NCI-H69 (cell line): ENCODE measurements at regions not wholly inside any gene's neighbourhood (a gene's known extent, or its start where the extent isn't known, plus 50 kb on each side); places are given as distances from the start of the nearest gene placed in this dataset.
"Not testable (repeated sequence)": the region's sequence is repeated elsewhere in the genome, so short reads cannot be mapped to it uniquely, and the experiment has no call there.

Experiments
- DNase-seq: peaks from one replicate; lab custom pipeline; 2025; lab: John Stamatoyannopoulos, UW

DNA sequence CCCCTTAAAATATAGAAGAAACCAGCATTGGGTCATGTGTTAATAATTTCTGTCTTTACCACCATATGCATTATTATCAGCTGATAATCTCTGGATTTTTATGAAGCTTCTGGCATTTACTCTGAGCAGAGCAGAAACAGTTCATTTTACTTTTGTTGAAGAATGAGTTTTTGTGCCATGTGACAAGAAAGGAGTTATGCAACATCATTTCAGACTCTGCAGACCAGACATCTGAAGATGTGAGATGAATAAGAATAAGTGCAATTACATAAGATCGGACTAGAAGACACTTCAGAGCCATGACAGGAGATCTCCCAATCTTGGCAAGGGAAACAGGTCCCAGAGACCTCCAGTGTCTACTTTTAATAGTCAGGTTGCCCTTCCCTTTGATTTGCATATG, 869.4 kb upstream of the VRK2 start:
- DNase-seq: no peak

DNA sequence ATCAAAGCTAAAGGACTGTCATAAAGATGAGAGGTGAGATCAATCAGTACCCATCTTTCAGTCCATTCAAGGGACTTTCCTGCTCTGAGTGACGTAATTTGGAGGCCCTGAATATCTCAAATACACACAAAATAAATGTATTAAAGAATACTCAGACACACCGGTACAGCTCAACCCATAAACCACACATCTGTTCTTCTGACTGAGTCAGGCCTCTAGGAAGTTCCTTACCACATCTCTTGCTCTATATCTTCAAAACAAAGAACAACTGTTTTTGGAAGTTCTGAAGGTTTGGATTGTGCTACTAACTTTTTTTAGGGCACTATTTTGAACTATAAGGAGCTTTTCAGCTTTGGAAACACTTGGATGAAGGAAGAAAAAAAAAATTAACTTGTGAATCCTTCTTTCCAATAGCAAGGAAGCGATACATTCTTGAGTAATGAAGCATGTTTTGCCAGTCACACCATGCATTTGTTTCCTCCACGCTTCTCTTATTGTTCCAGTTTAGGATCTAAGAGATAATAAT, 866.5 kb upstream of the VRK2 start:
- no peak for DNase-seq

DNA sequence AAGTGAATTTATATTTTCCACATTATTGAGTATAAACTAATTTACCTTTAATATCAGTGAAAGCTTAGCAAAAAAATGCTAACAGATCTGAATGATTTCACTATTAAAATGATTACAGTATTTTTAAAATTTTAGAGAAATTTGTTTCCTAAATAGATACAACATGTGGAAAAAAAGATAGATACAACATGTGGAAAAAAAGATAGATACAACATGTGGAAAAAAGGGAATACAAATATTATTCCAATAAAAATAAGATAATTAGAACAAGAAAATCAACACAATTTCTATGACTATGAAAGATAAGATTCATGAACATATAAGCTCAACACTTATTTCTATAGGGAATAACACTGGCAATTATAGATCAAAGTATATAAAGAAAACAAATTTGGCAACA, 865.9 kb upstream of the VRK2 start:
- no peak for DNase-seq

DNA sequence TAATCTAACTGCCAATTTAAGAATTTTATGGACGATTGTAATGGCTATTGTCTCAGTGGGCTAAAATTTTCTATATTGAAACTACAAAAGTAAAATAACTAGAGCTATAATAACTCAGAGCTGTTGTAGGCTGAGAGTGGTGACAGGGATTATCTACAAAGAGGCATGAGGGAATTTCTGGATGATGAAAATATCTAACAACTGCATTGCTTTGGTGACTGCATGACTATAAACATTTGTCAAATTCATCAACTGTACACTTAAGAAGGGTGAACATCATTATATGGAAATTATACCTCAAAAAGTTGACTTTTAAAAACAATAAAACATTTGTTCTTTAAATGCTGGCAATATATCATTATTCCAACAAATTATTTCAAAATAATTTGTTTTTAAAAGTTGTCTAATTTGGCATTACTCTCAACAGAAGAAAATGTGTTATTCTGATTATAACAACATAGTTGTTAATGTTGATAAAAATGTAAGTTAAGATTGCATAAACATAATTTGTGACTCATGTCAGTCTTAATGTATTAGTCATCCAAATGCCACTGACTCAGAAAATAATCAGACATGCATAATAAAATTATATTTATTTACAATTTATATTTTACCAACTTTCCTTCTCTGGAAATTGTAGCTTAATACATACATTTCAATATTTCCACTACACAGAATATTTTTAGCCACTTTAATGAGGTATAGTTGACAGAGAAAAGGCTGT, 865.1 kb upstream of the VRK2 start:
- DNase-seq: no peak

DNA sequence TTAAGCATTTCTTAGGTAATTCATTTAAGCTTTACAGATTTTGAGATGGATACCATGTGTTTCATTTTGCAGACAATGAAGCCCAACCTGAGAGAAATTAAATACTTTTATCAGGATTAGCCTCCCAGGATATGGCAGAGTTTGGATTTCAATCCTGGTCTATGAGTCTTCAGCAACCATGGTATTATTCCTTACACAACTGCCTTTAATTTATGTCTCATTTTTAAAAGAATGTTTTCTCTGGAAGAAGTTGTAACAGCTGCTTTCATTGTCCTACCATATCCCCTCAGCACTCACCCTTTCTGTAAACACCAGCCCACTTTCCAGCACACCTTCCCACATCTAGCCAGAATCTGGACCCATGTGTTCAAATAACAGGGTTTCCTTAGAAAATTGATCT, 863.7 kb upstream of the VRK2 start:
- peak; percentile 41 for DNase-seq

DNA sequence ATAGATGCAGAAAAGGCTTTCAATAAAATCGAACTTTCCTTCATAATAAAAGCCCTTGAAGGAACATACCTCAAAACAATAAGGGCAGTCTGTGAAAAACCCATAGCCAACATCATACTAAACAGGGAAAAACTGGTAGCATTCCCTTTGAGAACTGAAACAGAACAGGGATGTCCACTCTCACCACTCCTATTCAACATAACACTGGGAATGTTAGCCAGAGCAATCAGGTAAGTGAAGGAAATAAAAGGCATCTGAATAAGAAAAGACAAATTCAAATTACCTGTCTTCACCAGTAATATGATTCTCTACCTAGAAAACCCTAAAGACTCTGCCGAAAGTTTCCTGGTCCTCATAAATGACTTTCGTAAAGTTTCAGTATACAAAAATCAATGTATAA, 861.0 kb upstream of the VRK2 start:
- no peak for DNase-seq

DNA sequence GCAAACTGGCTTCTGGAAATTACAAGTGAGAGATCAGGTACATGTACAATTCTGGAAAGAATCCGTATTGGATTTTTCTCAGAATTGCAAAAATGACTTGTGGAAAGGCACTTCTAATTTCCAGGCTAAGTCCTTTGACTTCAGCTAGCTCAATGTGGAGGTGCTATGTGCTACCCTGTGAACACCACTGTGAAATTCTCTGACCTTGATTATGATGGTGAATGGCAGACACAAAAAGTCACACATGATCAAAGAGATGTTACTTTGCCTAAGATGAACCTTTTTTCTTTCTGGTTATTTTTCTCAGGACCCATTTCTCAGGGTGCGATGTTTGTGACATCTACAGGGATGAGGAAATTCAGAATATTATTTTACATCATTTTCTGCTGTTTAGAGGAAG, 856.6 kb upstream of the VRK2 start:
- DNase-seq: peak; percentile 40

DNA sequence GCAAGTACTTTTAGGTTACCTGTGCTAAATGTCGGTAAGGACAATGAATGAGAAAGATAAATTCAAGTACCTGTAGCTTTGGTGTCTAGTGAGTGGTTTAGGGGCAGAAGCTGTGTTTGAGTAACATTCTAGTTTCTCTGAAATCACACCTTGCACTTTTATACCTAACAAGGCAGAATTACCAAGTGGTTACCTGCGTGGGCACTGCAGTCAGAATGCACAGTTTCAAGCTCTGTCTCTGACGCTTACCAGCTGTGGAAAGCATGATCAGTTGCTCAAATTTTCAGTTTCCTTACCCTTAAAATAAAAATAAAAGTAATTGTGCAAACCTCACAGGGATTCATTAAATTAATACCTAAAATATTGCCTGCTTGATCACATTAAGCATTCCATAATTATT, 846.9 kb upstream of the VRK2 start:
- DNase-seq: no peak

DNA sequence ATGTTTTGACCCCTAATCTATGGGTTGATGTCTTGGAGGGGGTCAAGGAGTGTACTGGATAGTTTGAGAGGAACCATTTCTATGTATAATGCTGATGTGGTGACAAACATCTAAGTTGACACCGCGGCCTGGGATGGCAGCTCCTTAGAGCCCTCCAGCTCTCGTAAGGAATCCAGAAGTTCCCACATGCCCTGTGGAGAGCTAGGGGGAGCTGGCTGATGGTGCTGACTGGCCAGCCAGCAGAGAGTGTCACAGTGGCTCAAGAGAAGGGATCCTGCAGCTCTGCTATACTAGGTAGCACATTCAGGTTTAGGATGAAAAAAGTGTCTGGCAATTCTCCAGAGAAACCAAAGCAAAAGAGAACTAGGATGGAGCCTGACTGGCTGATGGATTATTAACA, 842.2 kb upstream of the VRK2 start:
- DNase-seq: peak; percentile 3

DNA sequence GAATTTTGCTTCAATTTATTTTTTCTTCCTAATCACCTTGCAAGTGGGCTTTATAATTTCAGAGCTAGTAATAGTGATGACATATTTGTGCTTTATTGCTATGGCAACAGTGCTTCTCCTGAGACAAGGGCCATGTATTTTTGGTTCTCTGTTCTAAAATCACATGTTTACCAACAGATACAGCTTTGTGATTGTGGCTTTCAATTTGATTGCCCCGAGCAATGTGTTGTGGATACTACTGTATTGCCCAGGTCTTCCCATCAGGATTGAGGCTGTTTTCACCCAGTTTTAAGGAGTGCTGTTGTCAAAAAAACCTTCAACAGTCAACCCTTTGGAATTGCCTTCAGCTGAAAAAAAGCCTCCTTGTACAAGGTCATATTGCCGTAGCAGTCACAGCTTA, 841.4 kb upstream of the VRK2 start:
- no peak for DNase-seq

DNA sequence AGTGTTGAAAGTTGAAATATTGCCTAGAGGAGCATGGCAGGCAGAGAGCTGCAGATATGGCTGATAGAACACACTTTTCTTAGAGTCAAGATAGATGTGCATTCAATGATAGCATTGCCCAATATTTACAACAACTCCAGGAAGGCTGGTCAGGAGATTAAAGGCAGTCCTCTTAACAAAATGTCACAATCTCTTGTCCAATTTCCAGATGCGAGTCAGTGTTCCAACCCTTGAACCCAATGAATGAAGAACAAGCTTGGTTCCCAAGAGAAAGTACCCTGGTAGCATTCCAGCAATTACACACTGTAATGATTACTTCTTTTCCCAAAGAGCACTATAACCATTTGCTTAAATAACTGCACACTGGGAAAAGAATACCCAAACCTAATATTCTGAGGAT, 839.4 kb upstream of the VRK2 start:
- DNase-seq: no peak

DNA sequence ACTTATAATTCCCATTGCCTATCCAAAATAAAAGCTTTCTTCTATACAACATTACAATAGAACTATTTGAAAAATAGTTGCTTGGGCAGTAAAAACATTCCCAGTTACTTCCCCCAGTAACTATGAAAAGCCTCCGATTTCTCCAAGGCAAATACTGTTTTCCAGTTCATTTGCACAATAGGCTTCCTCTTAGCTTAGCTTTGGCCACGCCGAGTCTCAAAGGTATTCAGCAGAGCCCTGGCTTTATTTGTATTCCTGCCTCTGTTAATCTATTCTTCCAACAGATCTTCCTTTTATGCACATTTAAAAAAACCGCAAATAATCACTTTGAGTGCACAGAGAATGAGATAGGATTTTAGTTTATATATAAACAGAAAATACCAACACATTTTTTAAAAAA, 836.8 kb upstream of the VRK2 start:
- DNase-seq: no peak

DNA sequence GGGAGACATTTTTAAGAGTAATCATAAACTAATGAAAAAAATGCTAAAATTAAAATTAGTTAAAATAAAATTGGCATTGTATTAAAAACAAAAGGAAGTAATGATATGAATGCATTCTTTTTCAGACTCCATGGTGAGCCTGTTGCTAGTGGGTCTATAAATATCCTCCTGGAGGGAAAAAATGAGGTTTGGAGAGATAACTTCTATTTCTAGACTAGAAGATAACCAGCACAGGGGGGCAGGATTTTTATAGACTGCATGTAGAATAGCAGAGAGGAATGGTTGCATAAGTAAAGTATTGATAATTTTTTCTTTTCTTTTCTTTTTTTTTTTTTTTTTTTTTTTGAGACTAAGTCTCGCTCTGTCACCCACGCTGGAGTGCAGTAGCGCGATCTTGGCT, 835.8 kb upstream of the VRK2 start:
- no peak for DNase-seq

DNA sequence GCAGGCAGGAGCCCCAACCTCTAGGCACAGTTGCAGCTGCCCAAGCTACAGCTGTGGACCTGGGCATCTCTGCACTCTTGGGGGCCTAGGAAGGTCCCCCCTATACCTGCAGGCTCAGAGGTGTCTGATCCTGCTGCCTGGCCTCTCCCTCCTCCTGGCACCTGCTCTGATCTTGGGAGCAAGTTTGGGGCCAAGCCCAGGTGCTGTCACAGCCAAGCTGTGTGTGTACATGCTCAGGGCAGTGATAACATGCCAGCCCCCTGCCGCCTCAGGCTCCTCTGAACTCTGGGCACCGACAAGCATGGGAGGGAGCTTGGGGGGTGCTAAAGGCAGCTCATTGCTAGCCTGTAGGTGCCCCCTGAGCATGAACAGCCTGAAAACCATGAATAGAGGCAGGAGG, 829.6 kb upstream of the VRK2 start:
- DNase-seq: no peak

DNA sequence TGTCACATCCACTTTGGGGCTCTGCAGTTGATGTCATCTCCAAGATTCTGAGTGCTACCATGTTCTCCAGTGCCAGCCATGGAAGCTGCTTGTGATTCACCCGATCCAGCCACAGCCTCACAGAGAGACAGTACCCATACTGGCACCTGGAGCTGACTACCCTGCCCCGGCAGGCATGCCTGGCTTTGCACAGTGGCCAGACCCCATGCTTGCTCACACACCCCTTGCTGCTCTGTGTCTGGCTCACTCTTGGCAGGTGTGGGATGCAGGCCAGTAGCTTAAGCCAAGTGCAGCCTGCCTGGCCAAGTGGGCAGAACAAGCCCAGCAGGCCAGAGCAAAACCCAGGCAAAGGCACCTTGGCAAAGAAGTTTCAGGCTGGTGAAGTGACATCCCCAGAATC, 828.4 kb upstream of the VRK2 start:
- DNase-seq: no peak

DNA sequence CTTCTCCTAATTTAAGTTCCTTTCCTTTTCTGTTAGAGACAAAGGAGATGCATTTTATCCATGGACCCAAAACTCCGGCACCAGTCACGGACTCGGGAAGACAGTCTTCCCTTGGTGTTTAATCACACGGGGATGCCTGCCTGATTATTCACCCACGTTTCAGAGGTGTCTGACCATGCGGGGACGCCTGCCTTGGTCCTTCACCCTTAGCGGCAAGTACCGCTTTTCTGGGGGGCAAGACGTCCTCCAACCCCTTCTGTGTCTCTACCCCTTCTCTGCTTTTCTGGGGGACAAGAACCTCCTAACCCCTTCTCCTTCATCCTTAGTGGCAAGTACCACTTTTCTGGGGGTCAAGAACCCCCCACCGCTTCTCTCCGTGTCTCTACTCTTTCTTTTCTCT, 816.9 kb upstream of the VRK2 start:
- DNase-seq: not testable (repeated sequence)

DNA sequence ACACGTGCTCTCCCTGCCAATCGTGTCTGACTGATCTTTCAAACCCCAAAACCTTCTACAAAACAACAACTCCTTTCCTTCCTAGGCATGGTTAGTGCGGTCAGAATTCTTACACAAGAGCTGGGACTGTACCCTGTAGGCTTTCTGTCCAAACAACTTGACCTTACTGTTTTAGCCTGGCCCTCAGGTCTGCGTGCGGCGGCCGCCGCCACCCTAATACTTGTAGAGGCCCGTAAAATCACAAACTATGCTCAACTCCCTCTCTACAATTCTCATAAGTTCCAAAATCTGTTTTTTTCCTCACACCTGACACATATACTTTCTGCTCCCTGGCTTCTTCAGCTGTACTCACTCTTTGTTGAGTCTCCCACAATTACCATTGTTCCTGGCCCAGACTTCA, 814.3 kb upstream of the VRK2 start:
- not testable (repeated sequence) for DNase-seq

DNA sequence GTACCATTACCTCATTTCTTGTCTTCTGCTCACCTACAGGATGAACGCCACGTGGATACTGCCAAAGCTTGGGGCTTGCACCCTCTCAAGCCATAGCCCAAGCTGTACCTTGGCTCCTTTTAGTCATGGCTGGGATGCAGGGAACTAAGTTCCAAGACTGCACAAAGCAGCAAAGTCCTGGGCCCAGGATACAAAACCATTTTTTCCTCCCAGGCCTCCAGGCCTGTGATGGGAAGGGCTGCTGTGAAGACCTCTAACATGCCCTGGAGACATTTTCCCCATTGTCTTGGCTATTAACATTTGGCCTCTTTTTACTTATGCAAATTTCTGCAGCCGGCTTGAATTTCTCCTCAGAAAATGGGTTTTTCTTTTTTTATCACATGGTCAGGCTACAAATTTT, 795.1 kb upstream of the VRK2 start:
- DNase-seq: not testable (repeated sequence)

DNA sequence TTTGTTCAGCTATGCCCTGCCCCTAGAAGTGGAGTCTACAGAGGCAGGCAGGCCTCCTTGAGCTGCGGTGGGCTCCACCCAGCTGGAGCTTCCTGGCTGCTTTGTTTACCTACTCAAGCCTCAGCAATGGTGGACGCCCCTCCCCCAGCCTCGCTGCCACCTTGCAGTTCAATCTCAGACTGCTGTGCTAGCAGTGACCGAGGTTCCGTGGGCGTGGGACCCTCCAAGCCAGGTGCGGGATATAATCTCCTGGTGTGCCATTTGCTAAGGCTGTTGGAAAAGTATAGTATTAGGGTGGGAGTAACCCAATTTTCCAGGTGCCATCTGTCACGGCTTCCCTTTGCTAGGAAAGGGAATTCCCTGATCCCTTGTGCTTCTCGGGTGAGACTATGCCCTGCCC, 770.2 kb upstream of the VRK2 start:
- not testable (repeated sequence) for DNase-seq

DNA sequence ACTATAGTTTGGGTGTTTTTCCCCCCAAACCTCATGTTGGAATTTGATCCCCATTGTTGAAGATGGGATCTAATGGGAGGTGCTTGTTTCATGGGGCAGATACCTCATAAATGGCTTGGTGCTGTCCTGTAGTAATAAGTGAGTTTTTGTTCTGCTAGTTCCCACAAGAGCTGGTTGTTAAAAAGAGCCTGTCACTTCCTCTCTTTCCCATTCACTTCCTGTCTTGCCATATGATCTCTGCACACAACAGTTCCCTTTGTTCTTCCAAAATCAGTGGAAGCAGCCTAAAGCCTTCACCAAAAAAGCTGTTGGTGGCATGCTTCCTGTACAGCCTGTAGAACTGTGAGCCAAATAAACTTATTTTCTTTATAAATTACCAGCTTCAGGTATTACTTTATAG, 768.2 kb upstream of the VRK2 start:
- DNase-seq: peak; percentile 1

DNA sequence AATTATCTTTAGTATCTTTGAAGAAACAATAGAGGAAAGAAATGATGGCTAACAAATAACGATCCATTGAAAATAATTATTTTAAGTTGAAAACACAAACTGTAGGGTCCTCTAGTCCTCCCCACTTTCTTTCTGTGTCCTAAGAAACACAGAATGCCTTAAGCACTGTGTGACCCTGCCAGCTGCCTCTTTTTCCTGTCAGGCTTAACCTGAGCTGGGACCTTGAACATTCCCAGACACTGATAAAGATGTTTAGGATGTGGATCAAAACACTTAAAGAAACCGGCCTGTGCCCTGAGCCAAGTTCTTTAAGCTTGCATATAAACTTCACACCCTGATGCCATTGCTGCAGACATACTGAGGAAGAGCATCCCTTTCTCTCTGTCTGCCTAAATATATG, 755.4 kb upstream of the VRK2 start:
- no peak for DNase-seq

DNA sequence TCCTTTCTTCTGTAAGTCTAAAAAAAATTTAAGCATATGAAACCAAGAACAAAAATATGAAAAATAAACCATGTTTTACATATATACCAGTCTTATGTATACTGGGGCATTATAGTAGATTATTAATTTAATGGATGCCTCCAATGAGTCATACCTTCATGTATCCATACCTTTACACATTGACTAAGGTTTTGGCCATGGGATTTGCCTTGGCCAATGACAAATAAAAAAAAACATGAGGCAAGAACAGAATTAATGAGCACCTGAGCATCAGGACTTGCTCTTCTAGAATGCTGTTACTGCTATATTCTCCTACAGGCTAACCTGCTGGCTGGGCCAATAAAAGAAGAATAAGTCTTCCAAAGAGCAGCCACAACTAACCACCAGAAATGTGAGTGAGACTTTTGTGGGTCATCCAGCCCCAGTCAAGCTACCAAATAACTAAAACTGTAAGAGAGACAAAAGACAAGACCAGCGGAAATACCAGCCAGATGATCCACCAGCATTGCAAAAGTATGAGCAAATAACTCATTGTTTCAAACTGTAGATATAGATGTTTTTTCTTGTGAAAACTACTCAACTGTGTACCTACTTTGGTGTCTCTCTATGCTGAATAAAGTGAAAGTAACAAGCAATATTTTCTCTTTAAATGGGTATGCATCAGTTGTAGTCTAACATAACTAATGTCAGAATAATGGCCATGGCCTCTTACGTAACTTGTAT, 749.6 kb upstream of the VRK2 start:
- DNase-seq: no peak

DNA sequence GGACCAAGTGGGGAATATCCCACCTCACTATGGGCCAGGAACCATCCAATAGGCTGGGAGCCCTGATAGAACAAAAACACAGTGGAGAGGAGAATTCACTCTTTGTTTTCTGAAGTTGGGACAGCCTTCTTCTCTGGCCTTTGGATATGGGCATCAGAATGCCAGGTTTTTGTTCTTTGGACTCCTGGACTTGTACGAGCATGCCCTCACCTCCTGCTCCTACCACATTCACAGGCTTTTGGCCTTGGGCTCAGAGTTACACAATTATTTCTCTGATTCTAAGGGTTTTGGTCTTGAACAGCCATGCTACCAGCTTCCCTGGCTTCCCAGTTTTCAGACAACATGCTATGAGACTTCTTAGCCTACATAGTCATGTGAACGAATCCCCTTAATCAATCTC, 732.9 kb upstream of the VRK2 start:
- DNase-seq: no peak

DNA sequence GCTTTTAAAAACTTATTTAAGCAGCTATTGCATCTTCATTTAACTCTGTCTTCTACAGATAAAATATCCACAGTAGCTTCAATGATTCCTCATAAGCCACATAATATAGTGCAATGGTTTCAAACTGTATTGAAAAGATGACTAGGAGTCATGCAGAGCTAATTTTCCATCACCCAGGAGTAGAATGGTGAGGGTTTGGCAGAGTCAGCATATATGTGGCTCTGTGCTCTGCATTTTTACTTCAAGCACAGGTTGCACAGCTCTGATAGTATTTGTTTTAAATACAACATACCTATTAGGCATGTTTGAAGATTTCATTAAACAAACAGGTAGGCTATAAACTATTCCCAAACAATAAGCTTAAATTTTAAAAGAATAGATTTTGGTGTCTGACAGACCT, 731.9 kb upstream of the VRK2 start:
- peak; percentile 26 for DNase-seq
